BLaER1 (cell line): ENCODE measurements at regions not wholly inside any gene's neighbourhood (a gene's known extent, or its start where the extent isn't known, plus 50 kb on each side); places are given as distances from the start of the nearest gene placed in this dataset.

Source experiments
- H3K27ac ChIP-seq: shearing (Covaris generic); formaldehyde crosslinking; 2 replicates; pipeline ENCODE4 v1.8.1; 2022
- H3K27me3 ChIP-seq: shearing (Covaris generic); formaldehyde crosslinking; 2 replicates; pipeline ENCODE4 v1.8.1; 2022
- H3K36me3 ChIP-seq: shearing (Covaris generic); formaldehyde crosslinking; 2 replicates; pipeline ENCODE4 v1.8.1; 2022
- H3K4me1 ChIP-seq: shearing (Covaris generic); formaldehyde crosslinking; 2 replicates; pipeline ENCODE4 v1.8.1; 2022
- H3K4me2 ChIP-seq: shearing (Covaris generic); formaldehyde crosslinking; 2 replicates; pipeline ENCODE4 v1.8.1; 2022
- H3K4me3 ChIP-seq: shearing (Covaris generic); formaldehyde crosslinking; 2 replicates; pipeline ENCODE4 v1.8.1; 2022
- H3K9ac ChIP-seq: shearing (Covaris generic); formaldehyde crosslinking; 2 replicates; pipeline ENCODE4 v1.8.1; 2022
- H3K9me3 ChIP-seq: shearing (Covaris generic); formaldehyde crosslinking; 2 replicates; pipeline ENCODE4 v1.8.1; 2022
- H4K20me1 ChIP-seq: shearing (Covaris generic); formaldehyde crosslinking; 2 replicates; pipeline ENCODE4 v1.8.1; 2022
- Cebpa-rat ChIP-seq: shearing (Covaris generic); IDR thresholded peaks from 2 replicates; pipeline ENCODE4 v1.8.1; 2022

- no peaks in the 10 kb centered on the region for H3K36me3 ChIP-seq
- TF ChIP-seq Cebpa-rat, result no peak
Measured at GRCh38 chr6:14674458-14674857, 556.9 kb downstream of the CD83 start.

GRCh38 chr6:14674867-14675648, 557.5 kb downstream of the CD83 start:
- no peaks in the 10 kb centered on the region for H4K20me1 ChIP-seq
- no peak for TF ChIP-seq Cebpa-rat
- no peaks in the 10 kb centered on the region for H3K27me3 ChIP-seq
- peaks cover 42% of the 10 kb centered on the region for H3K4me1 ChIP-seq
- H3K4me3 ChIP-seq, result no peak overlapping the region
- peak overlapping the region; percentile 15; the same call in 1 of the 2 replicates for H3K4me2 ChIP-seq
- H3K27ac ChIP-seq, result no peak overlapping the region
- no peak overlapping the region for H3K9ac ChIP-seq
- no peaks in the 10 kb centered on the region for H3K36me3 ChIP-seq
- H3K9me3 ChIP-seq, result 0 out of 2 replicates have a peak, but pooled peaks cover 4% of the 10 kb centered on the region

More at GRCh38 chr6:14674458-14674857, 556.9 kb downstream of the CD83 start:
- peaks cover 48% of the 10 kb centered on the region for H3K4me1 ChIP-seq
- peaks cover 7% of the 10 kb centered on the region; the same call in 1 of the 2 replicates for H3K9me3 ChIP-seq
- no peaks in the 10 kb centered on the region for H4K20me1 ChIP-seq
- H3K9ac ChIP-seq, result no peak overlapping the region
- no peak overlapping the region for H3K4me3 ChIP-seq
- H3K4me2 ChIP-seq, result peak overlapping the region; percentile 15; the same call in 1 of the 2 replicates
- H3K27me3 ChIP-seq, result no peaks in the 10 kb centered on the region
- H3K27ac ChIP-seq, result no peak overlapping the region

GRCh38 chr6:14676064-14676463, 558.5 kb downstream of the CD83 start:
- H3K4me3 ChIP-seq, result no peak overlapping the region
- H3K27me3 ChIP-seq, result no peaks in the 10 kb centered on the region
- no peak overlapping the region for H3K9ac ChIP-seq
- TF ChIP-seq Cebpa-rat, result no peak
- H4K20me1 ChIP-seq, result no peaks in the 10 kb centered on the region
- no peaks in the 10 kb centered on the region for H3K36me3 ChIP-seq
- no peak overlapping the region for H3K4me2 ChIP-seq
- peaks cover 32% of the 10 kb centered on the region for H3K4me1 ChIP-seq
- no peaks in the 10 kb centered on the region for H3K9me3 ChIP-seq
- no peak overlapping the region for H3K27ac ChIP-seq

GRCh38 chr6:14676977-14677781, 559.6 kb downstream of the CD83 start:
- no peak overlapping the region for H3K4me3 ChIP-seq
- no peak overlapping the region for H3K4me2 ChIP-seq
- TF ChIP-seq Cebpa-rat, result no peak
- no peak overlapping the region for H3K27ac ChIP-seq
- H4K20me1 ChIP-seq, result no peaks in the 10 kb centered on the region
- no peak overlapping the region for H3K9ac ChIP-seq
- no peaks in the 10 kb centered on the region for H3K27me3 ChIP-seq
- no peaks in the 10 kb centered on the region for H3K9me3 ChIP-seq
- no peaks in the 10 kb centered on the region for H3K36me3 ChIP-seq
- H3K4me1 ChIP-seq, result peaks cover 27% of the 10 kb centered on the region

- Histone ChIP-seq H3K27me3 (no peaks in the 10 kb centered on the region), H3K4me2 (peak overlapping the region; percentile 28), H3K9ac (no peak overlapping the region), H3K36me3 (no peaks in the 10 kb centered on the region), H3K27ac (no peak overlapping the region), H4K20me1 (no peaks in the 10 kb centered on the region), H3K4me3 (no peak overlapping the region), H3K4me1 (peaks cover 10% of the 10 kb centered on the region), H3K9me3 (no peaks in the 10 kb centered on the region)
- no peak for TF ChIP-seq Cebpa-rat
Measured at GRCh38 chr6:14681699-14682487, 564.0 kb upstream of the JARID2 start.

- H3K9me3 ChIP-seq, result no peaks in the 10 kb centered on the region
- TF ChIP-seq Cebpa-rat, result no peak
- no peak overlapping the region for H3K9ac ChIP-seq
- H3K36me3 ChIP-seq, result no peaks in the 10 kb centered on the region
- H3K4me2 ChIP-seq, result no peak overlapping the region
- H3K4me3 ChIP-seq, result no peak overlapping the region
- no peak overlapping the region for H3K27ac ChIP-seq
- H4K20me1 ChIP-seq, result no peaks in the 10 kb centered on the region
- peaks cover 10% of the 10 kb centered on the region for H3K4me1 ChIP-seq
- no peaks in the 10 kb centered on the region for H3K27me3 ChIP-seq
Measured at GRCh38 chr6:14682812-14683211, 563.1 kb upstream of the JARID2 start.

GRCh38 chr6:14689639-14690038, 556.2 kb upstream of the JARID2 start:
- H3K9ac ChIP-seq, result no peak overlapping the region

GRCh38 chr6:14690120-14691056, 555.5 kb upstream of the JARID2 start:
- Histone ChIP-seq H3K36me3 (no peaks in the 10 kb centered on the region), H3K4me1 (no peaks in the 10 kb centered on the region), H3K4me2 (no peak overlapping the region), H3K9ac (no peak overlapping the region), H3K4me3 (no peak overlapping the region), H3K9me3 (0 out of 2 replicates have a peak, but pooled peaks cover 3% of the 10 kb centered on the region), H3K27ac (no peak overlapping the region), H3K27me3 (no peaks in the 10 kb centered on the region), H4K20me1 (no peaks in the 10 kb centered on the region)
- TF ChIP-seq Cebpa-rat, result no peak

More at GRCh38 chr6:14689639-14690038, 556.2 kb upstream of the JARID2 start:
- H3K4me3 ChIP-seq, result no peak overlapping the region
- H3K4me1 ChIP-seq, result no peaks in the 10 kb centered on the region
- H4K20me1 ChIP-seq, result no peaks in the 10 kb centered on the region
- no peak for TF ChIP-seq Cebpa-rat
- 0 out of 2 replicates have a peak, but pooled peaks cover 3% of the 10 kb centered on the region for H3K9me3 ChIP-seq
- H3K27ac ChIP-seq, result no peak overlapping the region
- H3K27me3 ChIP-seq, result no peaks in the 10 kb centered on the region
- no peaks in the 10 kb centered on the region for H3K36me3 ChIP-seq
- no peak overlapping the region for H3K4me2 ChIP-seq
